ENCODE measurements at regions not wholly inside any gene's neighbourhood (a gene's known extent, or its start where the extent isn't known, plus 50 kb on each side); places are given as distances from the start of the nearest gene placed in this dataset.

- TF ChIP-seq CTCF (conservative IDR thresholded peaks at IDR 0.05; ENCODE audit: low read length) (no peak), EZH2phosphoT487 (IDR thresholded peaks at IDR 0.05; ENCODE audit: borderline replicate concordance) (no peak)
Measured at GRCh38 chr17:33653399-33653788, 360.3 kb upstream of the ASIC2 start.

Data from Loucy (cell line).